ENCODE measurements at regions not wholly inside any gene's neighbourhood (a gene's known extent, or its start where the extent isn't known, plus 50 kb on each side); places are given as distances from the start of the nearest gene placed in this dataset.
"Not testable (repeated sequence)": the region's sequence is repeated elsewhere in the genome, so short reads cannot be mapped to it uniquely, and the experiment has no call there.

- no peak for DNase-seq
Observed at GRCh38 chr10:53521046-53521445, 748.5 kb upstream of the MBL2 start.

DNA sequence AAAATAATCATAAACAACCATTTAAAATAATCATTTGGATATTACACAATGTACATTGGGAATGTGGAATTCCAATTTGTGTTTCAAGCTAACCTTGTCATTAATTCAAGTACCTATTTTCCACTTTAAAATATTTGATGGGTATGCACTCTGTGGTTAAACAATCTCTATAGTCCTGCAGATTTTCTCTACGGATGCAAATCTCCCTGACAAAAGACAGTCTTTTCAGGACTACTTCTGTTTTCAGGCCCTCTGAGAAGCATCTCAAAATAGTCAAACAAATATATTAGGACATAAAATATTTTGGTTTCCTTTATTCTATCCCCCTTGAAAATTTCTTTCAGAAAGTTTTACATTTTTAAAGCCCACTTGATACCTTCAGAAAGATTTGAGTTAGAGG lies 735.6 kb upstream of the MBL2 start:
- DNase-seq, result no peak

- DNase-seq, result not testable (repeated sequence)
Observed at GRCh38 chr10:53504492-53504891, 731.9 kb upstream of the MBL2 start.

DNA sequence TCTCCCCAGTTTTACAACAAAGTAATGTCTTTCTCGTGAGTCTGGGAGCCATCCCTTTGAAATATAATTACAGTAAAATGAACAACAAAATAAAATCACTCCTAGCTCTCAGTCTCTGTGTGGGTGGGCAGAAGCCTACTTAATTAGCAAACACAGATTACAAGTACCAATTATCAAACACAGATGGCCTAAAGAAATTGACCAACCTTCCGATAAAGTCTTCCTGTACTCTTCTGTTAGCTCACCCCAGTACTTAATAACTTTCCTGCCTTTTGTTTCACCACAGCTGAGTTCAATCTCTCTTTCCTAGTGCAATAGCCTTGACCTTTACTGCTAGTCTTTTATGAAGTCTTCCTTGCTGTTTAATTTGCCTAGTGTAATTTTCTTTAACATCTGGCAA lies 719.2 kb upstream of the MBL2 start:
- no peak for DNase-seq

GRCh38 chr10:53490553-53490952 lies 718.0 kb upstream of the MBL2 start:
- DNase-seq, result no peak

GRCh38 chr10:53489335-53490182 lies 717.0 kb upstream of the MBL2 start:
- no peak for DNase-seq

DNA sequence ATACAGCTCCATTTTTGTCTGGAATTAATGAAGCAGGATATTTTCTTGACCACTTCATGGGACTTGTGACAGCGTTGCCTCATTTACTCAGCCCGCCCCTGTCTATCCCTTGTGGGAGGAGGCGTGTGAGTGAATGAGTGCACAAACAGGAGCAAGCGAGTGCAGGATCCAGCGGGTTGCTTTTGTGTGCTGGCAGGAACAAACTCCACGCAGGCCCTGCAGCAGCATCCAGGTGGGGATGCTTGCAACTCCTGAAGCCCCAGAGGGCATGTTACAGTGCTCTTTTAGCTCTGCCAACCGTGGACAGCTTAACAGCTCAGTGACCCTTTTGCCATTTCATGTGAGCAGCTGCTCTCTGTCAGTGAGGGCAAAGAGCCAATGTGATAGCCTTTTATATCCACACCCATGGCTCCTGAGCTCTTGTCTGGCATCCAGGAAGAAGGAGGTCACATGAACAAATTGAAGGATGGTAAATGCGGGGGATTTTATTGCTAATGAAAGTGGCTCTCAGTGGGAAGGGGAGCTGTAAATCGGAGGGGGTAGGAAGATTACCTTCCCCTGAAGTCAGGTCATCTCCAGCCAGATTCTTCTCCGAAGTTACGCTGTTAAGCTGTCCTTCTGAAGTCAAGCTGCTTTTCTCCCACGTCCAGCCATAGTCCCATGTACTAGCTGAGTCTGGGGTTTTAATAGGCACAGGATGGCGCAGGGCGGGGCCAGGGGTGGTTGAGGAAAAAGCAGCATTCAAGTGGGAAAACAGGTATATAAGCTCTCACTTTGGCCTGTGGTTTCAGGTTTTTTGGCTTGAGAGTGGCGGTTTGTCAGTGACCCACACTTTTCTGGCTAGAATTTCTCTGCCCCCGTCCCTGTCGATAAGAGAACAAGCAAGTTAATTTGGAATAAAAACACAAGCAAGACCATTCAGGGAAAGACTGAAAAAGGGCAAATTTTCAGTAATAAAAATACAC lies 714.7 kb upstream of the MBL2 start:
- peak; percentile 65 for DNase-seq

DNA sequence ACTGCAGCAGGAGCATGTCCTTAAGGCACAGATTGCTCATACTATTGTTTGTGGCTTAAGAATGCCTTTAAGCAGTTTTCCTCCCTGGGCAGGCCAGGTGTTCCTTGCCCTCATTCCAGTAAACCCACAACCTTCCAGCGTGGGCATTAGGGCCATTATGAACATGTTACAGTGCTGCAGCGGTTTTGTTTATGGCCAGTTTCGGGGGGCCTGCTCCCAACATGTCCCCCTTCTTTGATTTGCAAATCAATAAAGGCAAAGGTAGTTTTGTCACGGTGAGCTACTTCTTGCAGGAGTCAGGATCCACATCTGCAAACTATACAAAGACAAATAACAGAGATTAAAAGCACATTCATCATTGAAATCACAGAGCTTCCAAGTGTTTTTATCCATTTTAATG lies 712.8 kb upstream of the MBL2 start:
- not testable (repeated sequence) for DNase-seq

GRCh38 chr10:53479365-53479764 lies 706.8 kb upstream of the MBL2 start:
- no peak for DNase-seq

DNA sequence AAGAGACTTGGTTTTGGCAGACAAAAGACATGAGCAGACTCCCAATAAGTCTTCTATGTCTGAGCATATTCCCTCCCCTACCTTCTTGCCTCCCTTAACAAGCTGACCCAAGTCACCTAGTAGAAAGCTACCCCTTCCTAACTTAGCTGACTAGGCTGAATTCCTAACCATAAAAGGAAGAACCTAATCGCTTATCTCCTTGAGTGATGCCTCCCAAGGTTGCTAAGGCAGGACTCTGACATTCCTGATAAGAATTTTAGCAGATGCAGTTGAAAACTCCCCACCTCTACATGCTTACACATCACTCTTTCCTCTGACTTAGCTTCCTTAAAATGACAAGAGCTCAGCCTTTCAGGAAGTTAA lies 704.7 kb upstream of the MBL2 start:
- DNase-seq, result no peak

DNA sequence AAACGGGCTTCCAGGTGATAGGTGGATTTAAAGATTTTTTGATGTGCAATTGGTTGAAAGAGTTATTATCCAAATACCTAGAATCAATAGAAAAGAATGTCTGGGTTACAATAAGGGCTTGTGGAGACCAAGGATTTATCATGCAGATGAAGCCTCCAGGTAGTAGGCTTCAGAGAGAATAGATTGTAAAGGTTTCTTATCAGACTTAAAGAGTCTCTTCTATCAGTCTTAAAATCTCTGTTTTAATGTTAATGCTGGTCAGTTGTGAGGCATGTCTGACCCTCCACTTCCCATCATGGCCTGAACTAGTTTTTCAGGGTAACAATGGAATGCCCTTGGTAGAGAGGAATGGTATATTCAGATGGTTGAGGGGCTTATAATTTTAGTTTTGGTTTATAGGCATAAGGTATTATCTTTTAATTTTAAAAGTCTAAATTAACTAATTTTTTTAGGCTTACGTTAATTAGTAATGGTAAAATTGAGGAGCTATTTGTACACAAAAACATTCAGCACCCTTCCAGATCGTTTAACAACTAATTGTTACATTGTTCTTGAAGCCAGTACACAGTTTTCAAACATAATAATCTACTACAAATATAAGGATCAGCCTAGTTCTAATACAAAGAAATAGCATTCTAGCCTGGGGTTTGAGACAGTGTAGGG lies 704.2 kb upstream of the MBL2 start:
- no peak for DNase-seq

DNA sequence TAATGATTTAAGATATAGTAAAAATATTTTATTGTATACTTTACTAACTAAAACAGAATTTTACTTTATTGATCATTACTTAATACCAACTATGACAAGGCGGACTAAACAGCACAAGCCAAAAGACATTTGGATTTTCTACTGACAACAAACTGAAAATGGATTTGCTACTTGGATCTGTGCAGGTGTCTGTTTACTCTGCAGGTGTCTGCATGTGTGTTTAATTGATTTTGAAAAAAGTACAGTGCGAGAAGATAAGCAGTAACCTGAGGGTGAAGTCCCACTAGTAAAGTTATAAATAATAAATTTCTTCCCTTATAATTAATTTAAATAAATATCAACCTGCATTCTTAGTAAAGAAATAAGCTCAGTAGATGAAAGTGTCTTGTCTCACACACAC lies 696.8 kb upstream of the MBL2 start:
- DNase-seq, result no peak

GRCh38 chr10:53463539-53463938 lies 691.0 kb upstream of the MBL2 start:
- no peak for DNase-seq

DNA sequence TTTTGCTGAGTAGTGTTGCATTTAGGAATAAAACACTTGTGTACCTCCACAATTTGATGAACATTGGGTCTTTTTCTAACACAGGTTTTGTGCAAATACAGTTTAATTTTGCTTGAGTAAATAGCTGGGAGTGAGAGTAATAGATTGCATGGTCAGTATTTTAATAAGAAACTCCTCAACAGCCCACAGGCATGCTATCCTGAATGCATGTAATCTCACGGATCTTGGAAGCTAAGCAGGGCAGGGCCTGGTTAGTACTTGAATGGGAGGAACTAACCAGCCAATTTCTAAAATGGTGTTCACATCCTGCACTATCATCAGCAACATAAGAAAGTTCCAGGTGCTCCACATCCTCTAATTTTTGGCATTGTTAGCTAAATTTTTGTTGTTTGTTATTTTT lies 685.4 kb upstream of the MBL2 start:
- no peak for DNase-seq

DNA sequence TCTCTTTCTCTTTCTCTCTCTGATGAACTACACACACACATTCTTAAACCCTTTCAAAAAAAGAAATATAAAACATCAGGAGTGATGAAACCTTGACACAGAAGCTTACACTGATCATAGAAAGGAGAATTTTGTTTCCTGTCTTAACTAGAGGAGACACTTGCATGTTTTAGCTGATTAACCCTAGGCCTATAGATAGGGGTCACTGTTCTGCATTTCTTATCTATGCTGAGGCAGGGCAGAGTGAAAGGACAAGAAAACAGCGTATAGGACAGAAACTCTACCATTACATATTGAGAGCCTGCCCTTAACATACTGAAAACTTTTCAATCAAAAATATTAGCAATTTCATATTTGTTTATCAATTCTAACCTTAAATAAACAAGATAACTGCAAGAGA lies 680.6 kb upstream of the MBL2 start:
- DNase-seq, result no peak

DNA sequence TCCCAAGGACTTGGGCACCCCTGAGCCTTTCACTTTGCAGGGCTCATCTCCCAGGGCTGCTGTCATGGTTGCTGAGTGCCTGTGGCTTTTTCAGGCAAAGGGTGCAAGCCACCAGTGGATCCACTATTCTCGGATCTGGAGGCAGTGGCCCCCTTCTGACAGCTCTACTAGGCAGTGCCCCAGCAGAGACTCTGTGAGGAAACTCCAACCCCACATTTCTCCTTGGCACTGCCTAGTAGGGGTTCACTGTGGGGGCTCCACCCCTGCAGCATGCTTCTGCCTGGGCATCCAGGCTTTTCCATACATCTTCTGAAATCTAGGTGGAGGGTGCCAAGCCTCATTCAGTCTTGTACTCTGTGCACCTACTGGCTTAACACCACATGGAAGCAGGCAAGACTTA lies 675.0 kb upstream of the MBL2 start:
- no peak for DNase-seq

DNA sequence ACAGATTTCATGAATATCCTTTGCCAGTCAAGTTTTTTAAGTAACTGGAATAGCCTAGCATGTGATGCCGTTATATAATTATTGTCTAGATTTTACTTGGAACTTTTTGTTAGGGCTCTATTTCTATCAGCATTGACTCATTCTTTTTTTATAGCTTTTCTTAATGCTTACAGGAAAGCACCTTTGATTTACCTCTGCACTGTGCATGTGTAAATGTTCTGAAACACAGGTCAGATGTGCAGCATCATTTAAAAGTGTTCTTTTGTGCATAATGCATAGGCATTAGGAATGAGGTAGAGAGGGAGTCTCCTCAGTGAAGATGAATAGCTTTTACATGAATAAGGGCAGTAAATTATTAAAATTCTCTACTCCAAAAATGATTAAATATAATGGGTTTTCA lies 669.3 kb upstream of the MBL2 start:
- DNase-seq, result no peak

DNA sequence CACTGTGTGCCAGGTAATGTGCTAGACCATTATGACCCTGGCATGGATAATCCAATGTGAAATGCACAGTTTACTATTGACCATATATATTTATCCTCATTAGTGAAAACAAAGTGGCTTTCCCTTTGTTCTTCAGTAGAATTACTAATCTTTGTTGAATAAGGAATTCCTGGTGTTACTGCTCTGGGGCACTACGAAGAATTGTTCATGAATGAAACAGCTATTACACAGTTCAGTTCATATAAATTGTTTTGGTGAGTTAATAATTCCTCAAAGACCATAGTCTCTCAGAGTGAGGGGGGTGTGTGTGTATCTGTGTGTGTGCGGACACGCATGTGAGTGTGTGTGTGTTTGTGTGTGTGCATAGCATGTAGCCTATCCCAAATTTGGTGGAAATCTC lies 668.0 kb upstream of the MBL2 start:
- DNase-seq, result no peak

DNA sequence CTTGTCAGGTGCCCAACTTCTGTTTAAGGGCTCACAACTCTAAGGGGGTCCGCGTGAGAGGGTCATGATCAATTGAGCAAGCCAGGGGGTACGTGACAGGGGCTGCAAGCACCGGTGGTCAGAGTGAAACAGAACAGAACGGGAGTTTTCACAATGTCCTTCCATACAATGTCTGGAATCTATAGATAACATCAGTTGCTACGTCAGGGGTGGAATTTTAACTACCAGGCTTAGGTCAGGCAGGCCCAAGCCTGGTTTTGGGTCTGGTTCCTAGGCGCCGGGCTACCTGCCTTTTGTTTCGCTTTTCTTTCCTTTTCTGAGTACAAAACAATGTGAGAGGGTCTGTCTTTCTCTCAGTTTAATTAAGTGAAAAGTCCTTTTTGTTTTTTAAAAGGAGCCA lies 666.5 kb upstream of the MBL2 start:
- not testable (repeated sequence) for DNase-seq

GRCh38 chr10:53434413-53434812 lies 661.8 kb upstream of the MBL2 start:
- DNase-seq, result no peak

DNA sequence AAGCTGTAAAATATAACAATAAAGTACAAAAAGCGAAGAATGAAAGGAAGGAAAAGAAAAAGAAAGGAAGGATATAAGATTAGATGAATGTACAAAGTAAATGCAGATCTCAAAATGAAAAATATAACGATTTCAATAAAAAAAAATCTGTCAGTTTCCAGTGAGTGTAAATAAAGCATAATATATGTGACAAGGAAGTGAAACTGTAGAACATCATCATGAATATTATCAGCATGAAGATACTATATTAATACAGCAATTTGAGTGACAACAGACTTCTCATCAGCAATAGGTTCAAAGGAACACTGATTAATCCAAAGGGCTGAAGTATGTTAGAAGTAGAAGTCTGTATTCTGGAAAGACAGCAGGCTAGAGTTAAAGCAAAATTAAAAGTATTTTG lies 659.5 kb upstream of the MBL2 start:
- no peak for DNase-seq

DNA sequence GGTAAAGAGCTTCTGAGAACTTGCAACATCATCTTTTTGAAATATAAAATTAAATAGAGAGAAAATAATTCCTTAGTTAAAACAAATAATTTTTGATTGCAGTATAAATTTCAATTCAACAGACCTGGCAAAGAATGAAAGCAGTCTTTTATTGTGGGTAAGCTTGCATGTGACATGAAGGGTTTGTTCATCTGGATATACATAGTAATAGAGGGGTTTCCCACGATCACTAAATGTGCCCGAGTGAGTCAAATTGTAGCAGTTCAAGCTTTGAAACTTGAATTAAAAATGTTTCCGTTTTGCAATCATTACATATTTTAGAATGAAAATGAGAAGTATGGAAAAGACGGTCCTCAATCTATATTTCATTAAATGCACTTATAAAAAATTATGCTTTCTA lies 658.4 kb upstream of the MBL2 start:
- no peak for DNase-seq

GRCh38 chr10:53430127-53430891 lies 657.7 kb upstream of the MBL2 start:
- DNase-seq, result peak; percentile 32

Data from NCI-H1092 treated with DMSO at 0.1 percent for 48 hours (cell line).